HEK293 (cell line): ENCODE measurements at regions not wholly inside any gene's neighbourhood (a gene's known extent, or its start where the extent isn't known, plus 50 kb on each side); places are given as distances from the start of the nearest gene placed in this dataset.
A peak's percentile ranks its signal among the peaks of the same experiment; 100 is the strongest.

Experiments used
- ATF2 ChIP-seq: fragments of 450-650 bp; formaldehyde crosslinking; IDR thresholded peaks from 2 replicates; pipeline ENCODE4 v1.5.1; 2016; ENCODE audit warnings: missing biosample characterization, missing genetic modification characterization, low read depth
- ELK4 ChIP-seq: IDR thresholded peaks from 2 replicates; pipeline ENCODE4 v1.6.1; 2011; ENCODE audit warnings: mild to moderate bottlenecking, low read depth, low read length, borderline replicate concordance
- HOXD13 ChIP-seq: sonication (generic); formaldehyde crosslinking; IDR thresholded peaks from 2 replicates; pipeline ENCODE4 v1.8.0; 2022; ENCODE audit warnings: missing genetic modification reagents, borderline replicate concordance
- KLF7 ChIP-seq: fragments of 450-650 bp; formaldehyde crosslinking; IDR thresholded peaks from 2 replicates; pipeline ENCODE4 v1.5.1; 2016; ENCODE audit warnings: missing biosample characterization, missing genetic modification characterization, borderline replicate concordance
- KLF8 ChIP-seq: fragments of 450-650 bp; formaldehyde crosslinking; IDR thresholded peaks from 2 replicates; pipeline ENCODE4 v1.5.1; 2016; ENCODE audit warnings: missing biosample characterization, missing genetic modification characterization
- MEIS1 ChIP-seq: sonication (generic); formaldehyde crosslinking; IDR thresholded peaks from 2 replicates; pipeline ENCODE4 v1.8.1; 2022; ENCODE audit warnings: missing genetic modification reagents, mild to moderate bottlenecking, borderline replicate concordance
- PBX3 ChIP-seq: sonication (generic); formaldehyde crosslinking; IDR thresholded peaks from 2 replicates; pipeline ENCODE4 v1.8.1; 2022; ENCODE audit warnings: mild to moderate bottlenecking, moderate library complexity, missing genetic modification reagents
- PRDM4 ChIP-seq: fragments of 450-650 bp; formaldehyde crosslinking; IDR thresholded peaks from 2 replicates; pipeline ENCODE4 v1.5.1; 2017; ENCODE audit warnings: missing biosample characterization, missing genetic modification characterization
- SALL2 ChIP-seq: fragments of 450-650 bp; formaldehyde crosslinking; IDR thresholded peaks from 2 replicates; pipeline ENCODE4 v1.5.0; 2017; ENCODE audit warnings: missing biosample characterization, mild to moderate bottlenecking, missing genetic modification characterization, borderline replicate concordance
- SCRT2 ChIP-seq: fragments of 450-650 bp; formaldehyde crosslinking; IDR thresholded peaks from 2 replicates; pipeline ENCODE4 v1.5.1; 2016; ENCODE audit warnings: missing biosample characterization, missing genetic modification characterization
- SP2 ChIP-seq: fragments of 450-650 bp; formaldehyde crosslinking; IDR thresholded peaks from 2 replicates; pipeline ENCODE4 v1.5.1; 2016; ENCODE audit warnings: missing biosample characterization, missing genetic modification characterization
- TRIM28 ChIP-seq: IDR thresholded peaks from 2 replicates; pipeline ENCODE4 v1.6.1; 2011; ENCODE audit warnings: low read length, control low read depth, borderline replicate concordance
- TSHZ1 ChIP-seq: fragments of 450-650 bp; formaldehyde crosslinking; IDR thresholded peaks from 2 replicates; pipeline ENCODE4 v1.5.1; 2016; ENCODE audit warnings: missing biosample characterization, missing genetic modification characterization, borderline replicate concordance
- ZBTB8A ChIP-seq: fragments of 450-650 bp; formaldehyde crosslinking; IDR thresholded peaks from 2 replicates; pipeline ENCODE4 v1.5.1; 2016; ENCODE audit warnings: missing biosample characterization, missing genetic modification characterization
- ZEB2 ChIP-seq: fragments of 450-650 bp; formaldehyde crosslinking; IDR thresholded peaks from 2 replicates; pipeline ENCODE4 v1.5.1; 2016; ENCODE audit warnings: missing biosample characterization, missing genetic modification characterization
- ZFP3 ChIP-seq: fragments of 450-650 bp; formaldehyde crosslinking; IDR thresholded peaks from 2 replicates; pipeline ENCODE4 v1.5.1; 2016; ENCODE audit warnings: low read depth, missing biosample characterization, missing genetic modification characterization
- ZNF133 ChIP-seq: fragments of 450-650 bp; formaldehyde crosslinking; IDR thresholded peaks from 2 replicates; pipeline ENCODE4 v1.5.1; 2016; ENCODE audit warnings: missing biosample characterization, missing genetic modification characterization
- ZNF169 ChIP-seq: fragments of 450-650 bp; formaldehyde crosslinking; IDR thresholded peaks from 2 replicates; pipeline ENCODE4 v1.5.1; 2016; ENCODE audit warnings: missing biosample characterization, missing genetic modification characterization
- ZNF175 ChIP-seq: fragments of 450-650 bp; formaldehyde crosslinking; IDR thresholded peaks from 2 replicates; pipeline ENCODE4 v1.5.1; 2016; ENCODE audit warnings: missing biosample characterization, missing genetic modification characterization
- ZNF184 ChIP-seq: fragments of 450-650 bp; IDR thresholded peaks from 2 replicates; pipeline ENCODE4 v1.5.1; 2018; ENCODE audit warnings: missing biosample characterization, mild to moderate bottlenecking, missing genetic modification characterization
- ZNF24 ChIP-seq: fragments of 450-650 bp; formaldehyde crosslinking; IDR thresholded peaks from 2 replicates; pipeline ENCODE4 v1.5.1; 2016; ENCODE audit warnings: missing biosample characterization, missing genetic modification characterization
- ZNF311 ChIP-seq: fragments of 450-650 bp; formaldehyde crosslinking; IDR thresholded peaks from 2 replicates; pipeline ENCODE4 v1.5.1; 2017; ENCODE audit warnings: missing biosample characterization, missing genetic modification characterization, borderline replicate concordance
- ZNF394 ChIP-seq: fragments of 450-650 bp; formaldehyde crosslinking; IDR thresholded peaks from 2 replicates; pipeline ENCODE4 v1.5.1; 2016; ENCODE audit warnings: missing biosample characterization, missing genetic modification characterization, mild to moderate bottlenecking, moderate library complexity, borderline replicate concordance
- ZNF561 ChIP-seq: fragments of 450-650 bp; IDR thresholded peaks from 2 replicates; pipeline ENCODE4 v1.5.1; 2018; ENCODE audit warnings: missing biosample characterization, missing genetic modification characterization, borderline replicate concordance
- ZNF626 ChIP-seq: fragments of 450-650 bp; sonication (Bioruptor Pico); formaldehyde crosslinking; IDR thresholded peaks from 2 replicates; pipeline ENCODE4 v1.5.1; 2018; ENCODE audit warnings: missing biosample characterization, missing genetic modification characterization, inconsistent platforms
- ZNF639 ChIP-seq: fragments of 450-650 bp; formaldehyde crosslinking; IDR thresholded peaks from 2 replicates; pipeline ENCODE4 v1.5.1; 2016; ENCODE audit warnings: missing biosample characterization, missing genetic modification characterization
- ZNF747 ChIP-seq: fragments of 450-650 bp; formaldehyde crosslinking; IDR thresholded peaks from 2 replicates; pipeline ENCODE4 v1.5.1; 2016; ENCODE audit warnings: missing biosample characterization, missing genetic modification characterization
- ZNF76 ChIP-seq: fragments of 450-650 bp; formaldehyde crosslinking; IDR thresholded peaks from 2 replicates; pipeline ENCODE4; 2016; ENCODE audit warnings: low read depth, missing biosample characterization, missing genetic modification characterization, borderline replicate concordance
- ZSCAN30 ChIP-seq: fragments of 450-650 bp; IDR thresholded peaks from 2 replicates; pipeline ENCODE4 v1.5.1; 2018; ENCODE audit warnings: missing biosample characterization, mild to moderate bottlenecking, missing genetic modification characterization, moderate library complexity

GRCh38 chr6:27592481-27593199, 119.7 kb upstream of the ZNF184 start (continued):
- no peak for TF ChIP-seq ELK4
- TF ChIP-seq ZNF639 (tag by site-specific recombination), result peak; percentile 87
- peak; percentile 98 for TF ChIP-seq ZSCAN30
- TF ChIP-seq ZNF311 (tag by site-specific recombination), result no peak
- no peak for TF ChIP-seq ZFP3 (tag by site-specific recombination)
- peak; percentile 79; the same call in 1 of the 2 replicates for TF ChIP-seq ZNF184
- no peak for TF ChIP-seq MEIS1 (CRISPR knock-in tag)
- TF ChIP-seq ZNF24 (tag by site-specific recombination), result peak; percentile 98
- TF ChIP-seq ZNF561 (tag by site-specific recombination), result peak; percentile 98
- TF ChIP-seq ZNF747 (tag by site-specific recombination), result no peak
- peak; percentile 95 for TF ChIP-seq TRIM28
- TF ChIP-seq ZNF626 (tag by site-specific recombination), result no peak
- no peak for TF ChIP-seq ATF2 (tag by site-specific recombination)
- TF ChIP-seq ZBTB8A (tag by site-specific recombination), result peak; percentile 84
- TF ChIP-seq ZNF169, result no peak
- no peak for TF ChIP-seq HOXD13 (CRISPR knock-in tag)
- peak; percentile 88 for TF ChIP-seq ZNF394
- 0 out of 2 replicates have a peak, but pooled peaks have one; percentile 34 for TF ChIP-seq PBX3
- TF ChIP-seq SALL2 (tag by site-specific recombination), result no peak
- TF ChIP-seq ZNF133 (tag by site-specific recombination), result no peak
- TF ChIP-seq ZNF175 (tag by site-specific recombination), result no peak
- no peak for TF ChIP-seq KLF7
- peak; percentile 52; the same call in 1 of the 2 replicates for TF ChIP-seq PRDM4 (tag by site-specific recombination)
- peak; percentile 97 for TF ChIP-seq ZEB2 (tag by site-specific recombination)
- TF ChIP-seq SCRT2 (tag by site-specific recombination), result peak; percentile 99
- peak; percentile 73 for TF ChIP-seq KLF8 (tag by site-specific recombination)
- peak; percentile 62; the same call in 1 of the 2 replicates for TF ChIP-seq ZNF76 (tag by site-specific recombination)
- no peak; the same call in 1 of the 2 replicates for TF ChIP-seq SP2 (tag by site-specific recombination)
- peak; percentile 57; the same call in 1 of the 2 replicates for TF ChIP-seq TSHZ1
